GM18502 (cell line): ENCODE measurements at regions not wholly inside any gene's neighbourhood (a gene's known extent, or its start where the extent isn't known, plus 50 kb on each side); places are given as distances from the start of the nearest gene placed in this dataset.
"Not testable (repeated sequence)": the region's sequence is repeated elsewhere in the genome, so short reads cannot be mapped to it uniquely, and the experiment has no call there.

ENCODE experiments used
- ATAC-seq: cut with Tn5 transposase; IDR thresholded peaks from one replicate; pipeline ENCODE4 v1.9.1; 2021; ENCODE audit warnings: mild to moderate bottlenecking; ENCODE audit not compliant: unreplicated experiment, poor library complexity

DNA sequence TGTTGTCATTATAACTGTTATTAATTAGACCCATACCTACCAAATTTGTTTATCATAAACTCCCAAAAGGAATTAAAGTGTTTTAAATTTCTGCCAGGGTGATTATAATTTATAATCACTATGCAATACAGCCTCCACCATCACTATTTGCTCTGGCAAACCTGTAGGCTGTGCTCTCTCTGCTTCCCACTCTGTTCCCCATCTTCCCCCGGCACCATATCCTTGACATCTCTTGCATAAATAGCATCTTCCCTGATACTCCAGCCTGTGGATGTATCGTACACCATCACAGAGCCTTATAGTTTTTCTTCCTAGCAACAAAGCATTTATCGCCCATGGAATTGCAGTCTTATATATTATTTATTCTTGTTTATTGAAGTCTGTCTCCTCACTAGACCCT, 181.5 kb upstream of the TSC22D1 start:
- ATAC-seq: no peak

DNA sequence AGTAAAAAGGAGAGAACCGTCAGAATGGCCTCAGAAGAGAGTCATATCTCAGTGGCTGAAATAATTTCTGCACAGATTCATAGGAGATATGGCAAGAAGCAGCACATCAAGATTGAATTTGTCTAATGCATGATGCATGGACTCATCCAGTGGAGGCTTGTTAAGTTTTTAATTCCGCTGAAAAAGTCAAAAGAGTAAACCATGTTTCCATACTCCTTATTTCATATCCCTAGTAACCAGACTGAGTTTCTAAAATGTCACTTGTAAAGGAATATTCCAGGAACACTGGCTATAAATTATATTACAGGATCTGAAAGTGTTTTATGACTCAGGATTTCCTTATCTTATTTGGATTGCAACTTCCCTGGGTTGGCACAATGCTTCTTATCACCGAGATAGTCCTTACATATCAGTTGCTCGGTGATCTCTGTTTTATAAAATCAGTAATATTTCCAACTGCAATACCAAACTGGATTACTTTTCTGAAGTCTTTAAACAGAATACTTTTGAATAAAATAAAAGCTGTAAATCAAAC, 180.2 kb upstream of the TSC22D1 start:
- no peak for ATAC-seq

DNA sequence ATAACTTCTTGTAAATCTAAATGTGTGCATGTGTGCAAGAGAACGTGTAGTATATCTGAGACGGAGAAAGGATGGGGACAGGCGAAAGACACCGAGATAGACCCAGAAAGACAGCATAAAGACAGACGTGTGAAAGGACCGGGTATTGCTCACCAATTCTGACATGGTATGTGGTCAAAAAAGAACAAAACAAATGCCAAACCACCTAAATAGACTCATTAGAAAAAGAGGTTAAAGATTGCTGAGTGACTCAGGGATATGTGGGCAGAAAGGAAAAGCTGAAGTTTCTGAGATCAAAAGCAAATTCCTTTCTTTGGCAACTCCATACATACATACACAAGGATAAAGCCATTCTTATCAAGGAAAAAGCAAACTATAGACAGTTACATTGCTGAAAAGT, 179.7 kb upstream of the TSC22D1 start:
- no peak for ATAC-seq

DNA sequence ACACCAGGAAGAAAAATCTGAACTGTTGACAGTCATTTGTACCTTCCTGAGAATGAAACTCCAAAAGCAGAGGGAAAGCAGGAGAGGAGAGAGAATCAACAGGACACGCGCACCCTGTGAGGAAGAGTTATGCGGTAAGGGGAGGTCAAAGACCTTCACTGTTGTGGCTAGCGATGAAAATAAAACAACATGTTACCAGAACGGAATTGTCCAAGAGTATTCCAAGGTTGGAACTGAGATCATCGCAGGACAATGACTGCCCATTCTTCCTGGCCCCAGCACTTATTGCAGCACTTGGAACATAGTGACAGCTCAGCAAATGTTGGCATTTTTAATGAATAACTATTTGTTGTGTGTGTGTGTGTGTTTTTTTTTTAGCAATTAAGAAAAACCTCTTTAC, 176.0 kb upstream of the TSC22D1 start:
- ATAC-seq: no peak

DNA sequence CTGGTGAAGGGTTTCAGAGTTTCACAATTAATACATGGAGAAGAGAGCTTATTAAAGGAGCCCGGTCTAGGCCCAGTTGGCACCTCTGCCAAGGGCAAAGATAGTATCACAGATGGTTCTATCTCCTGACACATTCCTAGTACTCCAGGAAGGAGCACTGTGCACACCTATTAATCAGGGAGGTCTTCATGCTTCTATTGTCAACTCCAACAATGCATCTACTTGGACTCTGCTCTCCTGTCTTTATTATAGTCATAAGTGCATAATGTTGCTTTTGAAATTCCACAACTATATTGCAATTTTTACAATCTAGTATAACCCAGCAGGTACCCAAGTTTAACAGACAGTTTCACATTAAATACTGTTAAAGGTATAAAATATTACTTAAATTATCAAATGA, 174.5 kb upstream of the TSC22D1 start:
- ATAC-seq: no peak

DNA sequence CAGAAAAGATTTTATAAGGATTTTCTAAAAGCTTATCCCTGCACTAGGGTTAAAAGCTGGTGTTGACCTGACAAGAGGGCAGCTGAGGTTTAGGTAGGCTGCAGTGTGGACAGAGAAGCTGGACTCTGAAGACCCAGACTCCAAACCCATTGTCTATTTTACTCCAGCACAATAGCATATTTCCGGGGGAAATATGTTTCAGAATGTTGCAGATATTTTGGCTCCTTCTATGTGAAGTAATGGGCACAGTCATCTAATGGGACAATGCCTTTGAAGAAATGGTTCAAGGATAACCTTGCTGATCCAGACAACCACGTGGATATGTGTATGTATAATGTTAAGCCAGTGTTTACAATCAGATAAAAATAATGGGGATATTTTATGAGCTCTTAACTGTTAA, 173.8 kb upstream of the TSC22D1 start:
- ATAC-seq: no peak

DNA sequence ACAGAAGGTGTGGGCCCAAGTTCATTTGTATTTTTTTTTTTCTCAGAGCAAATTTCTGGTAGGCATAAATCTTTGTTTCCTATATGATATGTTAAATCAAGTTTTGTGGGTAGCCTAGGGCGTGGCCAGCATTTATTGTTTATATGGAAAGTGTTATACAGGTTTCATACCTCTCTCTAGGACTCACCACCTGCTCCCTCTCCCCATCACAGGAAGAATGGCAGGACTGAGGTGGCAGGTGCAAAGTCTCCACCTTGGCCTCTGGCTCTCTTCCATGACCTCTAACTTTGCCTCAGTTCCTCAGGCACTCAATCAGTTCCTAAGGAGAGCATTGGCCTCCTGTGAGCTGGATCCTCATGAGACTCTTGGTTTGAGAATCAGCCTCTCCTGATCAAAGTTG, 172.3 kb upstream of the TSC22D1 start:
- ATAC-seq: no peak

DNA sequence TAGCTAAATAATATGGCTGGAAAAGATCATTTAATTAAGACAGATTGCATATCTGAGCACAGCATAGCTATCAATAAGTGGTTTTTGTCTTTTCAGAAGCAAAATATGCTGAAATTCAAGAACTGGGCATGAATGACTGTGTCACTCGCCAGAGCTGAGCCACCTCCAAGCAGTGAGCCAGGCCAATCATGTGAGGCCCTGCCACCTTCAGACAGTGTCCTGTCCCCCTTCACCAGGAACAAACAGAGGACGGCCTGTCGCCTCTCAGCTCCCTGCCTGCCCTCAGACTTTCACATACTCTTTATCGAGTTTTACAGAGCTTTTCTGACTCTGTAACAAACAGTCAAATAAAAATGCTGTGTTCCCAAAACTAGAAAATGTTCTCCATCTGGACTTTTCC, 171.0 kb upstream of the TSC22D1 start:
- ATAC-seq: no peak

DNA sequence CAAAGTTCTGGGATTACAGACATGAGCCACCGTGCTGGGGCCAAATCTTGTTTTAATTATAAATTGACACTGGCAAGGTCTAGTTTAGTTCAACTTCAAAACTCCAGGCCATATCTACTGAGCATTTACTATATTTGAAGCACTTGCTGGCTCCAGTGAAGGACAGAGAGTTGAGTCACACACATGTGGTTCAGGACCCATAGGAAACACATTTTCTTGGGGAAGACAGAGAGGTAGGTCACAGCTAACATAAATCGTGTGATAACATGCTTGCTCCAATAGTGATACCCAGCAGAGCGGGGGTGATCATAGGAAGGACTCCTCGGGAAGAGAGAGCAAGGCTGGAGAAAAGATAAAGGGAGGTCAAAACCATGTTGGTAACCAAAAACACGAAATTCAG, 170.6 kb upstream of the TSC22D1 start:
- no peak for ATAC-seq

DNA sequence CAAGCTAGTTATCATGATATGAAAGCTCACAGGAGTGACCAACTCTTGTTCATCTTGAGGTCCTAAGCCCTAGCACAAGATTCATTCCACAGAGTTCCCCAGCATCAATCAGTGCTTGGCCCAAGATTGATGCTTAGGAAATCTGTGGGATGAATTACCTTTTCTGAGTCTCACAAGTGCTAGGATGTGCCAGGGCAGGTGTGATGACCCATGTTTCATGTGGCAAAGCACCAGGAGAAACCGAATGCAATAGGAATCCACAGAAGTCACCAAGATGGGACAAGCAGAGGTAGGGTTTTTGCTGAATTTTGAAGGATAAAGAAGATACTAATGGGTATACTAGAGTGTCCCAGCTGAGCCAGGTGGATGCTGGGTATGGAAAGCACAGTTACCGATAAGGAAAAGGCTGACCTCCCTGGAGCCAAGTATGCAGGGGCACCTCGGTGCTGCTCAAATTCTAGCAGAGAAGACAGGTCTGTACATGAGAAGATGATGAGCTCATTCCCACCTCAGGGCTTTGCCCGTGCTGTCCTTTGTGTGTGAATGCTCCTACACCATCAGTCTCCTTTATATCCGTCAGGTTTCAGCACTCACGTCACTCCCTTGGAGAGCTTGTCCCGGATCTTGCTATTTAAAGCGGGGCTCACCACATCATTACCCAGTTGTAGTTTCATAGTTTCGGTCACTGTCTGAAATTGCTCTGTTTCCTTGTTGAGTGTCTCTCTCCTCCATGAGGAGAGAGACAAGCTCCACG, 168.9 kb upstream of the TSC22D1 start:
- ATAC-seq: no peak

DNA sequence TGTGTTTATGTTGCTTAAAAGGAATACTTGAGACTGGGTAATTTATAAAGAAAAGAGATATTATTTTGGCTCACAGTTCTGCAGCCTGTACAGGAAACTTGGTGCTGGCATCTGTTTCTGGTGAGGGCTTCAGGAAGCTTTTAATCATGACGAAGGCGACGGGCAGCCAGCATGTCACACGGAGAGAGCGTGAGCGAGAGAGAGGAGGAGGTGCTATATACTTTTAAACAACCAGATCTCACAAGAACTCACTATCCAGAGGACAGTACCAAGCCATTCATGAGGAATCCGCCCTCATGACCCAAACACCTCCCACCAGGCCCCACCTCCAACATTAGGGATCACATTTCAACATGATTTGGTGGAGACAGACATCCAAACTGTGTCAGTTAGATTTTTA, 163.4 kb upstream of the TSC22D1 start:
- no peak for ATAC-seq

DNA sequence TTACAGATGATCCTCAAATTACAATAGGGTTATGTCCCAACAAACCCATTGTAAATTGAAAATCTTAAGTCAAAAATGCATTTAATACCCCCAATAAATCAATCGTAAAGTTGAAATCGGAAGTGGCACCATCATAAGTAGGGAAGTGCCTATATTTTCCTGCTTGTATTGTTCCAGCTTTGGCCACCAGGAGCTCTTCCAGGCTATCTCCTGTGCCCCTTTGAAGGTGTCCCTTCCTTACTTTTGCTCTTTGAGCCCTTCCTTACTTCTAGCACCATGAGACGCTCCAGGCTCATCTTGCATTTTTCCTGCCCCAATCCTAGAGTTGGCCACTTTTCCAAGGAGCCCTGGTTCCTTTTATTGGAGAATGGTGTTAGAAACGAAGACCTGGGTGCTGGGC, 163.0 kb upstream of the TSC22D1 start:
- ATAC-seq: no peak

DNA sequence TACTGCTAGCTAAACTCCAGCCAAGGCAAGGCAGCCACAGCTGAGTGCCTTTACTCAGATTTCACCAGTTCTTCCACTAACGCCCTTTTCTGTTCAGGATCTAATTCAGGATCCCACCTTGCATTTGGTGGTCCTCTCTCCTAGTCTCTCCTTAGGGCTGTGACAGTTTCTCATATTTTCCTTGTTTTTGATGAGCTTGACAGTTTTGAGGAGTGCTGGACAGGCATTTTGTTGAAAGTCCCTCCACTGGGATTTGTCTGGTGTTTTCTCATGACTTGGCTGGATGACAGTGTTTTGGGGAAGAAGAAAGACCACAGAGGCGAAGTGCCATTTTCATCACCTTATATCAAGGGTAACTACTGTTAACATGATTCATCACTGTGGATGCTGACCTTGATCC, 162.3 kb upstream of the TSC22D1 start:
- no peak for ATAC-seq

DNA sequence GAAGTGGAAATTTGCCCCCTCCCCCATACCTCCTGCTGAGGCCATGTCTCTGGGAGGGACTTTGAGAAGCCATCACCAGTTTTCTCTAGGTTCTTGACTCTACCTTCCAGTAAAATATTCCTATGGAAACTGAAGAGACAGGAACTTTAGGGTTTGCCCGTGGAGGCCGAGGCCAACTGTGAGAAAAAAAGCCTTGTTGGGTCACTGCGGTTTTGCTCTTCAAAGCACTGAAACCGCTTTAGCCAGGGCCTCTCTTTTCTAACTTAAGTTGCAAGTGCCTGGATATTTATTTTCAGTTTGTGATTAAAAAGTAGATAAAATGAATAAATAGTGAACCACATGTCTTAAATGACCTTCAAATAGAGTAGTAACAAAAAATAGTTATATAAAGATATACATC, 159.7 kb upstream of the TSC22D1 start:
- ATAC-seq: no peak

DNA sequence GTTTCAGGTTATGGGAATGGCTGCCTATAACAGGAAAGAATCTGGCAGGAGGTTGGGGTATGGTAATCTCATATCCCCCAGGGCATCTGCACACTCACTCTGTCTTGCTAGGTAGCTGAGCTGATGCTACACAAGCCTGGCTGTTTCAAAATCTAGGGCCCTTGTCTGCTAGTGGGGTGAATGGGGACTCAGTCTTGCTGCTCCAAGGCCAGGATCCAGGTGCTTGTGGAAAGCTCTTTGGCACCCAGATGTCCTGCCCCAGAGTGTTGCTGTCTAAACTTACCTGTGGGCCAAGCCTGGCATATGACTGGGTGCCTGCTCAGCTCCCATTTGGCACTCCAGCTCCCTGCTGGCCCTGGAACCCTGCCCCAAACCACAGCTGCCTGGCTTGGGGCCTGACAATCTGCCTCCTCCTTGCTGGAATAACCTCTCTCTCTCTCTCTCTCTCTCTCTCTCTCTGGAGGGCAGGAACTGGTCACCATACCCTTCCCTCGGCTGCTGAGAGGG, 158.1 kb upstream of the TSC22D1 start:
- no peak for ATAC-seq

DNA sequence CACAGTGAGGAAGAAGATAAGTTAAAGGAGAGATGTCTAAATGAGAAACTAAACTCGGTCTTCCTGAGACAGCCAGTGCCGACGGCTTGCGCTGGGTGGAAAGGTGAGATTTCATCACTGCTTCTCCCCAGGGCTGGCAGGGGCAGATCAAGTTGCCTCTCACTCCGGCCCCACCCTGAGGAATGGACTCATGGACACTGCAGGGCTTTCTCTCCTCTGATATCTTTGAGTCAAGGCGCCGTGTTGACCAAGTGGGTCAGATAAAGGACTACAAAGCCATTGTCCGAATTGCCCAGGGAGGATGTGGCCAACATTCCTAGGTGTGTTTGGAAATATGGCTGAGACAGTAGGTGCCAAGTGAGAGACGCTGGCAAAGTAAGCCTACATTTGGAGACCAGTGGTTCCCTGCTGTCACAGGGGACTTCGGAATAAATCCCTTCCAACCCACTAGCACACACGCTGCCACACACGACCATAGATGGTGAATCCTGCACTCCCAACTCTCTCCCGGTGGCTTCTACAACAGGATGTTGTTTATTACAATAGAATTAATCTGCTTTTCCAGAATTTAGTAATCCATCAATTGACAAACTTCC, 156.5 kb upstream of the TSC22D1 start:
- no peak for ATAC-seq

DNA sequence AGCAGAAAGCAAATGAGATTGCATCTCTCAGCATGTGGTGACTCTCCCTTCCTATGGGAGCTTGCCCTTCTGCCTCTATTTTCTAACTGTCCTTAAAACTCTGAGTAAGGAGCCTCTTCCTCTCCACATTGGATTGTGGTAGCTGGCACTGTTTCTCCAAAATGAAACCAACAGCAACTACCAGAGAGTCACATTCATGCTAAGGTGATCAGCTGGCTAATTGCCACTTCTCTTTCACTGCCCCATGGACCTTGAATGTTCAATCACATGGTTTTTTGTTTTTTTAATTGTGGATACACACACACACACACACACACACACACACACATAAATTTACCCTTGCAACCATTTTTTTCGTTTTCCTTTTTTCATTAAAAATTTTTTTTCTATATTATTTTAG, 154.7 kb upstream of the TSC22D1 start:
- ATAC-seq: no peak

DNA sequence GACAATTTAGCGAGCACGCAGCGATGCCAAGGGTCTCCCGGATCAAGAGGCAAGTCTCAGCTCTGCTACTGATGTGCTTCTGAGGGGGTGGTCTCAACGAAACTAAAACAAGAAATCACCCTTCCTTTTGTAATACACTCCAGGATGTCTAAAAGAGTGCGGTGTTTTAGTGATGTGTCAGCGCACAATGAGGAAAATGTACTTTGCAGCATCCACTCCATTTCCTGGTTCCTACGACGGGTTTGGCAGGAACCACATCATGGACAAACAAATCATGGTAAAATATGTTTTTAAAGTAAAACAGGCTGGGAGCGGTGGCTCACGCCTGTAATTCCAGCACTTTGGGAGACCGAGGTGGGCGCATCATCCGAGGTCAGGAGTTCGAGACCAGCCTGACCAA, 154.0 kb upstream of the TSC22D1 start:
- no peak for ATAC-seq

DNA sequence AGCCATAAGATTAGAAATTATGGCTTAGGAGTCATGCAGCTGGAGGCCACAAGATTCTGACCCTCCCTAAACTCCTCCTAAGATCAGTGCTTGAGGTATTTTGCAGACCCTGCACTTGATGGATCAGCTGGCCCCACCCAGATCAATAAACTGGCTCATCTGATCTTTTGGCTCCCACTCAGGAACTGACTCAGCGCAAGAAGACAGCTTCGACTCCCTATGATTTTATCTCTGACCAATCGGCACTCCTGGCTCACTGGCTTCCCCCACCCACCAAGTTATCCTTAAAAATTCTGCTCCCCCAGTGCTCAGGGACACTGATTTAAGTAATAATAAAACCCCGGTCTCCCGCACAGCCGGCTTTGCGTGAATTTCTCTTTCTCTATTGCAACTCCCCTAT, 151.5 kb upstream of the TSC22D1 start:
- ATAC-seq: not testable (repeated sequence)

DNA sequence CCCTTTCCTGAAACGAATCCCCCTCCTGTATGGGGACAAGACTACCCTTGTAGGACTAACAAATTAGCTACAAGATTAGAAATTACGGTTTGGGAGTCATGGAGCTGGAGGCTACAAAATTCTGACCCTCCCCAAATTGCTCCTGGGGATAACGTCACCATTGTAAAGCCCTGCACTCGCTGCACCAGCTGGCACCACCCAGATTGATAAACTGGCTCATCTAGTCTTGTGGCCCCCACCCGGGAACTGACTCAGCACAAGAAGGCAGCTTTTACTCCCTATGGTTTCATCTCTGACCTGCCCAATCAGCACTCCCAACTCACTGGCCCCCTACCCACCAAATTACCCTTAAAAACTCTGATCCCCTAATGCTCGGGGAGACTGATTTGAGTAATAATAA, 150.6 kb upstream of the TSC22D1 start:
- no peak for ATAC-seq

DNA sequence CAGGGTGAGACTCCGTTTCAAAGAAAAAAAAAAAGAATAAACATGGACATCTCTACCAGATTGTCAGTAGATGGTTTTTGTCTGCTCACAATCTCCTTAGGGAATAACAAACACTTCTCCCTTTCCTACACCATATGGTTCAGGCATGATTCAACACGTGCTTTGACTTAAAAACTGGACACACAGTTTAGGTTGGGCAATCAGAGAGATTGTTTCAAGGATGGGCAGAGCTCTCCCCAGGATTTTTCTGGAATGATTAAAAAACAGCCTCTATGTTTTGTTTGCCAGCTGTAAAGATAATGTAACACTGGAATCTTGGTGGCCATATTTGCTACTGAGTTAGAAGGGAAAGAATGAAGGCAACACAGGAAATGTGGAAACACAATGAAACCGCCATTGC, 150.1 kb upstream of the TSC22D1 start:
- ATAC-seq: no peak
